ENCODE measurements at regions not wholly inside any gene's neighbourhood (a gene's known extent, or its start where the extent isn't known, plus 50 kb on each side); places are given as distances from the start of the nearest gene placed in this dataset.

DNA sequence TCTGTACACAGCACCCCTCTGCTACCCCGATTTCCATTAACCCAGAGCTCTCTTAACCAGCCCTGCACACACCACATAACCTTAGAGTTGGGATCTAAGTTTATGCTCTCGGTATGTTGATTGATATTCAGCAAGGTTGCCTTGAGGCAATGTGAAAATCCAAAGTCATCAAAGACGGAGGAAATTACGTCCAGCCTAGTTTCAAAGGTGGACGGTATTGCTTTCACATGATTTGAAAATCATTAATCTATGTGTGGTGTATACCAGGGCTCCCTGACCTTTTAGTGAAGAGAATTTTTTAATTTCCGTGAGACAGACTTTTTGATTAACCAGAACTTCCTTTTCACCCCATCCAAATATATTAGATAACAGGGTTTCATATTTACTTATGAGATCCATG, 272.5 kb upstream of the LCORL start:
- no peak overlapping the region for H3K27ac Mint-ChIP-seq
- H3K4me3 Mint-ChIP-seq, result no peak overlapping the region
- H3K4me1 Mint-ChIP-seq (ENCODE audit: low read depth in 2 of 2), result no peaks in the 10 kb centered on the region
- no peaks in the 10 kb centered on the region for H3K36me3 Mint-ChIP-seq (ENCODE audit: insufficient read depth)
- DNase-seq, result no peak
- no peak for ATAC-seq (replicated peaks)
- H3K27me3 Mint-ChIP-seq, result peaks cover 0 to 6% of the 10 kb centered on the region in 2 donors
- peaks cover 0 to 4% of the 10 kb centered on the region in 2 donors for H3K9me3 Mint-ChIP-seq

DNA sequence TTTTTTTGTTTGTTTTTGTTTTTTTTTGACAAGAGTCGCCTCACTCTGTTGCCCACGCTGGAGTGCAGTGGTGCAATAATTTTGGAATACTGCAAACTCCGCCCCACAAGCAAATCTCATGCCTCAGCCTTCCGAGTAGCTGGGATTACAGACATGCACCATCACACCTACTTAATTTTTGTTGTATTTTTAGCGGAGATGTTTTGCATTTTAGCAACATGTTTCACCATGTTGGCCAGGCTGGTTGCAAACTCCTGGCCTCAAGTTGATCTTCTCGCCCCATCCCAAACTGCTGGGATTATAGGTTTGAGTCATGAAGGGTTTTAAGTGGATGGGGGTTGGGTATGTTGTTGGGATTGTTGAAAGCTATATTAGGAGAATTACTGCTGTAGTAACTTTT, 270.9 kb upstream of the LCORL start:
- Mint-ChIP-seq H3K27me3 (peaks cover 5 to 10% of the 10 kb centered on the region in 2 donors), H3K4me1 (ENCODE audit: low read depth in 2 of 2) (no peaks in the 10 kb centered on the region), H3K9me3 (peaks cover 0 to 4% of the 10 kb centered on the region in 2 donors), H3K4me3 (no peak overlapping the region), H3K36me3 (ENCODE audit: insufficient read depth) (no peaks in the 10 kb centered on the region), H3K27ac (no peak overlapping the region)
- no peak for DNase-seq
- ATAC-seq (replicated peaks), result no peak

DNA sequence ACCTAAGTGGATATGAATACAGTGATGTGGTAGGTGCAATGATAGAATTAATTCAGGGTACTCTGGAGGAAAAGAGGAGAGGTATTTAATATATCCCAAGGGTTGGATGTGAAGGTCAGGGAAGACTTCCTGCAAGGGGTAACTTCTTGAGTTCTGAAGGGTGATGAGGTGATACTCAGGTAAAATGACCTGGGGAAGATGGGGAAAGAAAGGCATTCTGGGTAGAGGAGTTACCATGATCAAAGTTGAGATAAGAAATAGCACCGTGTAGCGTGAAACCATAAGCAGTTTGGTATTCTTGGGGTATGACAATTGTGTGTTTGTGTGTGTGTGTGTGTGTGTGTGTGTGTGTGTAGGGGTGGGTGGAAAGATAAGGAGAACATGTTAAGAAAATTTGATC, 270.4 kb upstream of the LCORL start:
- no peak overlapping the region for H3K27ac Mint-ChIP-seq
- H3K4me1 Mint-ChIP-seq (ENCODE audit: low read depth in 2 of 2), result no peaks in the 10 kb centered on the region
- peaks cover 9 to 13% of the 10 kb centered on the region in 2 donors for H3K27me3 Mint-ChIP-seq
- H3K9me3 Mint-ChIP-seq, result peaks cover 0 to 4% of the 10 kb centered on the region in 2 donors
- DNase-seq (no peak), ATAC-seq (replicated peaks) (no peak)
- no peaks in the 10 kb centered on the region for H3K36me3 Mint-ChIP-seq (ENCODE audit: insufficient read depth)
- no peak overlapping the region for H3K4me3 Mint-ChIP-seq

DNA sequence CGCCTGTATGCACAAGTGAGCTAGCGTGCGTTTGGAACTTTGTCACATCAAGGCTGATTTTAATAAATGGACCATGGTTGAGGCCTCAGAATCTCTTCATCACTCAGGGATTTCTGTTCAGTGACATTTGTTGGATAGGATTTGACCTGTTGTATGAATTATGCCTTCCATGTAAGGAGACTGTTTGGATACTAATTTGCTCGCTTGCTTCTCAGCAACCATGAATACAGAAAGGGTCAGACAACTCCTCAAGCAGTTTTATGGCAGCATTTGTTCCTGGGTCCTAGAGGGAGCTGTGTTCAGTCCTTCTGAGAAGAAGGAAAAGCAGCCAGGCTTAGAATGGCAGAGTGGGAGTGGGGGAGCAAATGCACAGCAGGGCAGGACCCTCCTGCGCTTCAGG, 269.7 kb upstream of the LCORL start:
- ATAC-seq (replicated peaks) (no peak), DNase-seq (no peak)
- Mint-ChIP-seq H3K36me3 (ENCODE audit: insufficient read depth) (no peaks in the 10 kb centered on the region), H3K27ac (no peak overlapping the region), H3K4me3 (no peak overlapping the region), H3K9me3 (peaks cover 0 to 4% of the 10 kb centered on the region in 2 donors), H3K4me1 (ENCODE audit: low read depth in 2 of 2) (no peaks in the 10 kb centered on the region), H3K27me3 (peaks cover 10 to 16% of the 10 kb centered on the region in 2 donors)

DNA sequence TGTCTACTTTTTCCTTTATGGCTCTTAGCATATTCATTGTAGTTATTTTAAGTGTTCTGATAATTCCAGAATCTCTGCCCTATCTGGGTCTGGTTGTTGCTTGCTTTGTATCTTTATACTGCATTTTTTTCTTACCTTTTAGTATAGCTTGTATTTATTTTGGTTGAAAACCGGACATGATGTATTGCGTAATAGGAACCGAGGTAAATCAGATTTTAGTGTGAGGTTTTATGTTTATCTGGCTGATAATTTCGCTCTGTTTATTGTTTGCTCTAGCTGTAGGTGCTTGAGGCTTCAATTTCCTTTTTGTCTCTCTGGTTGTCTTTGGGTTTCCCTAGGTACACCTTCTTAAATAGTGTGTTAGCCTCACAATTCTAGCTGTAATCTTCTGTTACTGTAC, 263.8 kb upstream of the LCORL start:
- no peak overlapping the region for H3K4me3 Mint-ChIP-seq
- no peak overlapping the region for H3K27ac Mint-ChIP-seq
- ATAC-seq (replicated peaks) (no peak), DNase-seq (no peak)
- H3K4me1 Mint-ChIP-seq (ENCODE audit: low read depth in 2 of 2), result no peaks in the 10 kb centered on the region
- H3K36me3 Mint-ChIP-seq (ENCODE audit: insufficient read depth), result no peaks in the 10 kb centered on the region
- H3K27me3 Mint-ChIP-seq, result peaks cover 15 to 22% of the 10 kb centered on the region in 2 donors
- peaks cover 0 to 7% of the 10 kb centered on the region in 2 donors for H3K9me3 Mint-ChIP-seq

- Mint-ChIP-seq H3K27me3 (no peaks in the 10 kb centered on the region), H3K4me3 (no peak overlapping the region), H3K36me3 (ENCODE audit: insufficient read depth) (no peaks in the 10 kb centered on the region), H3K27ac (no peak overlapping the region), H3K4me1 (ENCODE audit: low read depth in 2 of 2) (no peaks in the 10 kb centered on the region), H3K9me3 (peaks cover 5 to 8% of the 10 kb centered on the region in 2 donors)
- DNase-seq (no peak), ATAC-seq (replicated peaks) (no peak)
These were observed 256.7 kb upstream of the LCORL start for GRCh38 chr4:18278244-18278643.

DNA sequence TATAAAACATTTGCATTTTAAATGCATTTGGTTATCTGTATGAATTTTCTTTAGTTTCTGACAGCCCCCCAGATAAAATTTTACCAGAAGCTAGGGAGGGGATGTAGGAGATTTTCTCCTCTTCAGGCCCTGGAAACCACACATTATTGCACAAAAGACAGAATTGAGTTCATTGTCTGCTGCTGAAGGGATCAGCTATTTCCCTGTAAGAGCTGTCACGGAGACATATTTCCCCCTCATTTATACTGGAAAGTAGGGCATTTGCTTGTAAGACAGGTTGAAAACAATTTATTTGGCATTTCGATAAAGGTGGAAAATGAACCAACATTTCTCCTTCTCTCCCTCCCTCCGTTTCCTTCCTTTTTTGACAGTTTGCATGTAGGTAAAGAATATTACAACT, 241.3 kb upstream of the LCORL start:
- H3K4me1 Mint-ChIP-seq (ENCODE audit: low read depth in 2 of 2), result no peaks in the 10 kb centered on the region
- H3K27me3 Mint-ChIP-seq, result peaks cover 27 to 60% of the 10 kb centered on the region in 2 donors
- no peak for DNase-seq
- no peak overlapping the region for H3K4me3 Mint-ChIP-seq
- no peaks in the 10 kb centered on the region for H3K36me3 Mint-ChIP-seq (ENCODE audit: insufficient read depth)
- H3K27ac Mint-ChIP-seq, result no peak overlapping the region
- H3K9me3 Mint-ChIP-seq, result peaks cover 2 to 4% of the 10 kb centered on the region in 2 donors
- no peak for ATAC-seq (replicated peaks)

- no peaks in the 10 kb centered on the region for H3K36me3 Mint-ChIP-seq (ENCODE audit: insufficient read depth)
- H3K9me3 Mint-ChIP-seq, result peaks cover under 1 to 3% of the 10 kb centered on the region in 2 donors
- peaks cover 0 to 3% of the 10 kb centered on the region in 2 donors for H3K27me3 Mint-ChIP-seq
- DNase-seq (no peak), ATAC-seq (replicated peaks) (no peak)
- H3K4me3 Mint-ChIP-seq, result no peak overlapping the region
- H3K4me1 Mint-ChIP-seq (ENCODE audit: low read depth in 2 of 2), result no peaks in the 10 kb centered on the region
- no peak overlapping the region for H3K27ac Mint-ChIP-seq
These were observed 230.5 kb upstream of the LCORL start for GRCh38 chr4:18252052-18252451.

DNA sequence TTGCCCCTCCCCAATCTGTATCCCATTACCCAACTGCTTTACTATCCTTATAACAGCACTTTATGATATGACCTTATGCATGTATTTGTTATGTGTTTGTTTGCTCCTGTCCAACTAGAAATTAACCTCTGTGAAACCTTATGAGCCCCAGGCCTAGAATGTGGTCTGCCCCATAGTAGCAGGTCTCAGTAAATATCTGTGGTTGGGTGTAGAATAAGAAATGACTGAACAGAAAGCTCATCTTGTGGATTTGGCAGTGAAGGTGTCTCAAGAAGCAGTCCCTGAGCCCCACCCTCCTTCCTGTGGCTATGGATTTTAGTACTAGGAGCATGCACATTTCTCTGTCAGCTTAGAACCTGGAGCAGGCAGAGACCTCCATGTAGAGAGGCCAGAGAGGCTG, 229.0 kb upstream of the LCORL start:
- Mint-ChIP-seq H3K27me3 (no peaks in the 10 kb centered on the region), H3K36me3 (ENCODE audit: insufficient read depth) (no peaks in the 10 kb centered on the region), H3K27ac (no peak overlapping the region), H3K4me3 (no peak overlapping the region), H3K9me3 (no peaks in the 10 kb centered on the region), H3K4me1 (ENCODE audit: low read depth in 2 of 2) (no peaks in the 10 kb centered on the region)
- ATAC-seq (replicated peaks) (no peak), DNase-seq (no peak)

GRCh38 chr4:18248611-18249010, 227.1 kb upstream of the LCORL start:
- Mint-ChIP-seq H3K9me3 (no peaks in the 10 kb centered on the region), H3K36me3 (ENCODE audit: insufficient read depth) (no peaks in the 10 kb centered on the region), H3K27me3 (no peaks in the 10 kb centered on the region), H3K4me1 (ENCODE audit: low read depth in 2 of 2) (no peaks in the 10 kb centered on the region), H3K27ac (no peak overlapping the region), H3K4me3 (no peak overlapping the region)
- ATAC-seq (replicated peaks), result no peak
- DNase-seq, result no peak

DNA sequence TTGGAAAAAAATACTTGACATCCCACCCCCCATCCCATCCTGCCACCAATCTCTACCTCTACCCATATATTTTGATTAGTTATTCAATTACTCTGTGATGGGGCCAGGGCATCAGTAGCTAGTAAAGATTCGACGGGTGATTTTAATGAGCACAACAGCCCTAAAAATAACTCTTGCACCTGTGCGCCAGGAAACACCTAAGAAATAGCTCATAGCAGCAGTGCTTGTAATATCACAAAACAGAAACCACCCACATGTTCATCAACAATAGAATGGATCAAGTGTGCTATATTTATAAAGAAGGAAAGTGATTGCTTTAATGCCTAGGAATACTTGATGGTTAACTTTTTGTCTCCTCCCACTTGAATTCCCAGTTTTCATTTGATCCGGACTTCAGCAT, 225.6 kb upstream of the LCORL start:
- H3K4me3 Mint-ChIP-seq, result no peak overlapping the region
- no peak overlapping the region for H3K27ac Mint-ChIP-seq
- no peaks in the 10 kb centered on the region for H3K27me3 Mint-ChIP-seq
- ATAC-seq (replicated peaks), result no peak
- DNase-seq, result no peak
- H3K9me3 Mint-ChIP-seq, result no peaks in the 10 kb centered on the region
- no peaks in the 10 kb centered on the region for H3K36me3 Mint-ChIP-seq (ENCODE audit: insufficient read depth)
- H3K4me1 Mint-ChIP-seq (ENCODE audit: low read depth in 2 of 2), result no peaks in the 10 kb centered on the region

DNA sequence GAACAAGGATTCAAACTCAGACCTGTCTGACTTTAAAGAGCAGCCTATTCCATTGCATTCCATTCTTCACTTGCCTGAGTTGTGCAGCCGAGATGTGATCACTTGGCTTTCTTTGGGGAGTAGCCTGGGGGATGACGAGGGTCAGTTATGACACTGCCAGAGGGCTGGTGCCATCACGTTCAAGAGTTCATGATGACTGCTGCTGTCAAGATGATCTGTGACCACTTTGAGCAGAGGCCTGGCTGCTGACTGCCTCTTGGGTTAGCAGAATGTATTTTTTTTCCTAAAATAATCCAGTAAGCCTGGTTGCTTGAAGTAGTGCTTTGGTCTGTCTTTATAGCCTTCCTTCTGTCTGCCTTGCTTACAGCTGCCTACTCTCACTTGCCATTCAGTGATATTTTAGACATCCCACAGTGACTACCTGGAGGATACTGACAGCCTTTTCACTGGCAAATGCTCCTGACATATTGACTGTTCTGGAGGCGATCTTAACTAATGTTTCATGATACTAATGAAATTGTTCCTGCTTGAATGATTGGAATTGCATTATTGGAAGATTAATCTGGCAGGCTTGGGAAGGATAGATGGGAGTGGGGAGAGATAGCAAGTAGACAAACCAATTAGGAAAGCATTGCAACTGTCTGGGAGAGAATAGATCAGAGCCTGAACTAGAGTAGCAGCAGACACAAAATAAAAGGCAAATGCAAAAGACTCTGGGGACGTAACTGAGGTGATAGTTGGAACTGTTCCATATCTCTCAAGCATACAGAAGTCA, 221.6 kb upstream of the LCORL start:
- Mint-ChIP-seq H3K27ac (no peak overlapping the region), H3K4me1 (ENCODE audit: low read depth in 2 of 2) (no peaks in the 10 kb centered on the region), H3K9me3 (no peaks in the 10 kb centered on the region), H3K27me3 (no peaks in the 10 kb centered on the region), H3K36me3 (ENCODE audit: insufficient read depth) (no peaks in the 10 kb centered on the region), H3K4me3 (no peak overlapping the region)
- DNase-seq (no peak), ATAC-seq (replicated peaks) (no peak)

GRCh38 chr4:18241727-18242126, 220.2 kb upstream of the LCORL start:
- Mint-ChIP-seq H3K27me3 (no peaks in the 10 kb centered on the region), H3K27ac (no peak overlapping the region), H3K9me3 (peaks cover 0 to 1% of the 10 kb centered on the region in 2 donors), H3K4me1 (ENCODE audit: low read depth in 2 of 2) (no peaks in the 10 kb centered on the region), H3K4me3 (no peak overlapping the region), H3K36me3 (ENCODE audit: insufficient read depth) (no peaks in the 10 kb centered on the region)
- no peak for ATAC-seq (replicated peaks)
- DNase-seq, result no peak

DNA sequence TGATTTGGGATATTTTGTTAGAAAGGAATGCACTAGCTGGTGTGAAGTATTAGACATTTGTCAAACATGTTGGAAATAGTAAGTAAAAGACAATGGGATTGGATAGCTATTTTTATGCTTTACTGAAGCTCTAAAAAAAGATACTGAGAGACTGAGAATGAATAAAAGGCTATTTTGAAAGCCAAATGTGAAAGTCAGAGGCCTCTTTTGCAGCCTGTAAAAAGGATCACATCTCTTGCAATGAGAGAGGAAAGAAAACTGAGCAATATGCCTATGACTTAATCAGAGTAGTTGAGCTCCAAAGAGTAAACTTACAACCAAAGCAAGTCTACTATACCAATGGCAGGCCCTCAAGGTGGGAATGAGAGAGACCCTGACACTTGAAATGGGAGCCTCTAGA, 212.6 kb upstream of the LCORL start:
- Mint-ChIP-seq H3K9me3 (peaks cover 3 to 8% of the 10 kb centered on the region in 2 donors), H3K4me1 (ENCODE audit: low read depth in 2 of 2) (no peaks in the 10 kb centered on the region), H3K36me3 (ENCODE audit: insufficient read depth) (no peaks in the 10 kb centered on the region), H3K27ac (no peak overlapping the region), H3K27me3 (peaks cover 0 to 18% of the 10 kb centered on the region in 2 donors), H3K4me3 (no peak overlapping the region)
- ATAC-seq (replicated peaks) (no peak), DNase-seq (no peak)

Data from effector memory CD8-positive, alpha-beta T cell (primary cell).